ENCODE measurements at regions not wholly inside any gene's neighbourhood (a gene's known extent, or its start where the extent isn't known, plus 50 kb on each side); places are given as distances from the start of the nearest gene placed in this dataset.
"Not testable (repeated sequence)": the region's sequence is repeated elsewhere in the genome, so short reads cannot be mapped to it uniquely, and the experiment has no call there.

- H3K9ac ChIP-seq (ENCODE audit: insufficient read depth in 1 of 2, low read depth in 2 of 2, low read length in 2 of 2); H2AFZ ChIP-seq (ENCODE audit: low read depth, low read length); BruUV-seq (replicated peaks); POLR2A ChIA-PET; H4K20me1 ChIP-seq (replicated peaks; ENCODE audit: control insufficient read depth, insufficient read depth, low read length); H3K9me1 ChIP-seq (ENCODE audit: control insufficient read depth, insufficient read depth, low read length); DNase-seq (ENCODE audit: extremely low read depth in 1 of 4, low spot score in 3 of 4); in situ Hi-C loops (cut with MboI); CTCF ChIA-PET (ENCODE audit: low intra/inter-chr PET ratio); H3K4me2 ChIP-seq (ENCODE audit: insufficient read depth, low read length); ATAC-seq; intact Hi-C loops (cut with micrococcal nuclease); H3K9me3 ChIP-seq (replicated peaks; ENCODE audit: control insufficient read depth, insufficient read depth, low read depth, low read length); H3K27ac ChIP-seq (ENCODE audit: extremely low read depth, low read depth, low read length); H3K79me2 ChIP-seq (ENCODE audit: control insufficient read depth, insufficient read depth, low read length); H3K36me3 ChIP-seq (ENCODE audit: control insufficient read depth, insufficient read depth, low read length); FAIRE-seq; H3K27me3 ChIP-seq (ENCODE audit: control insufficient read depth in 2 of 2, insufficient read depth in 2 of 2, low read length in 2 of 2); H3K4me1 ChIP-seq (replicated peaks in 1 of 2; ENCODE audit: control insufficient read depth in 2 of 2, insufficient read depth in 2 of 2, low read length in 2 of 2); H3K4me3 ChIP-seq: not testable (repeated sequence)
- WGBS (ENCODE audit: insufficient coverage, low coverage, missing lambda C conversion rate) = 27% methylated on average over 1 of the region's 1 CpG
- TF ChIP-seq ZNF146 (CRISPR knock-in tag; IDR thresholded peaks at IDR 0.05; ENCODE audit: unreplicated experiment) = peak; percentile 72
- peak; percentile 5 for TF ChIP-seq RBM25 (IDR thresholded peaks at IDR 0.05; ENCODE audit: low read depth, low read length, severe bottlenecking)
Observed at GRCh38 chr6:67462725-67463124, 1172.4 kb upstream of the ADGRB3 start.

- H3K4me1 ChIP-seq (replicated peaks in 1 of 2; ENCODE audit: control insufficient read depth in 2 of 2, insufficient read depth in 2 of 2, low read length in 2 of 2) = no peaks in the 10 kb centered on the region
- peaks cover 2% of the 10 kb centered on the region; the same call in 1 of the 2 replicates for H3K9me3 ChIP-seq (replicated peaks; ENCODE audit: control insufficient read depth, insufficient read depth, low read depth, low read length)
- DNase-seq (ENCODE audit: extremely low read depth in 1 of 4, low spot score in 3 of 4) = no peak
- no peaks in the 10 kb centered on the region for H3K36me3 ChIP-seq (ENCODE audit: control insufficient read depth, insufficient read depth, low read length)
- intact Hi-C loops (cut with micrococcal nuclease) = no loop called here
- BruUV-seq (replicated peaks) = no TSS peak
- CTCF ChIA-PET (ENCODE audit: low intra/inter-chr PET ratio) = no interaction called here
- no peak overlapping the region for H3K4me2 ChIP-seq (ENCODE audit: insufficient read depth, low read length)
- POLR2A ChIA-PET = no interaction called here
- no peaks in the 10 kb centered on the region for H3K9me1 ChIP-seq (ENCODE audit: control insufficient read depth, insufficient read depth, low read length)
- ATAC-seq = no peak
- 25% methylated on average over 1 of the region's 1 CpG for WGBS (ENCODE audit: insufficient coverage, low coverage, missing lambda C conversion rate)
- FAIRE-seq = no peak
- H3K27ac ChIP-seq (ENCODE audit: extremely low read depth, low read depth, low read length) = no peak overlapping the region
- in situ Hi-C loops (cut with MboI) = no loop called here
- H4K20me1 ChIP-seq (replicated peaks; ENCODE audit: control insufficient read depth, insufficient read depth, low read length) = no peaks in the 10 kb centered on the region
- no peak for TF ChIP-seq KAT8 (IDR thresholded peaks at IDR 0.05; ENCODE audit: low read depth)
- no peak for TF ChIP-seq ZNF280B (CRISPR knock-in tag; IDR thresholded peaks at IDR 0.05)
- no peak for TF ChIP-seq ZNF217 (CRISPR knock-in tag; IDR thresholded peaks at IDR 0.05)
- no peaks in the 10 kb centered on the region for H3K27me3 ChIP-seq (ENCODE audit: control insufficient read depth in 2 of 2, insufficient read depth in 2 of 2, low read length in 2 of 2)
- H3K79me2 ChIP-seq (ENCODE audit: control insufficient read depth, insufficient read depth, low read length) = no peaks in the 10 kb centered on the region
- no peak overlapping the region for H2AFZ ChIP-seq (ENCODE audit: low read depth, low read length)
- H3K9ac ChIP-seq (ENCODE audit: insufficient read depth in 1 of 2, low read depth in 2 of 2, low read length in 2 of 2) = no peak overlapping the region
- H3K4me3 ChIP-seq = no peak overlapping the region
Observed at GRCh38 chr6:67459556-67459955, 1175.5 kb upstream of the ADGRB3 start.

Measured in K562 (cell line).